ENCODE measurements at regions not wholly inside any gene's neighbourhood (a gene's known extent, or its start where the extent isn't known, plus 50 kb on each side); places are given as distances from the start of the nearest gene placed in this dataset.

DNA sequence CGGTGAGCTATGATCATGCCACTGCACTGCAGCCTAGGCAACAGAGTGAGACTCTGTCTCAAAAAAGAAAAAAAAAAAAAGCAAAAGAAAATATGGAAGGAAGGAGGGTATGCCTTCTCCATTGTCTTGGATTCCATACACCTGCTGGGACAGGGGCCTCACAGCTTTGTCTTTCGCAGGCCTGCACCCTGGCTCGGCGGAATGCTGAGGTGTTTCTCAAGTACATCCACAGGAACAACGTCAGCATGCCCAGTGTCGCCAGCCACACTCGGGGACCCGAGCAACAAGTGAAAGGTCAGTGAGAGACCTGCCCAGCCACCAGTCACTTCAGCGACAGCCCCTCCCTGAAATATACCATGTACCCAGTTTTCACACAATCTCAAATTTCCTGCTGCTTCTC is 288.5 kb upstream of the UMPS start:
- TF ChIP-seq, protein P1, sequence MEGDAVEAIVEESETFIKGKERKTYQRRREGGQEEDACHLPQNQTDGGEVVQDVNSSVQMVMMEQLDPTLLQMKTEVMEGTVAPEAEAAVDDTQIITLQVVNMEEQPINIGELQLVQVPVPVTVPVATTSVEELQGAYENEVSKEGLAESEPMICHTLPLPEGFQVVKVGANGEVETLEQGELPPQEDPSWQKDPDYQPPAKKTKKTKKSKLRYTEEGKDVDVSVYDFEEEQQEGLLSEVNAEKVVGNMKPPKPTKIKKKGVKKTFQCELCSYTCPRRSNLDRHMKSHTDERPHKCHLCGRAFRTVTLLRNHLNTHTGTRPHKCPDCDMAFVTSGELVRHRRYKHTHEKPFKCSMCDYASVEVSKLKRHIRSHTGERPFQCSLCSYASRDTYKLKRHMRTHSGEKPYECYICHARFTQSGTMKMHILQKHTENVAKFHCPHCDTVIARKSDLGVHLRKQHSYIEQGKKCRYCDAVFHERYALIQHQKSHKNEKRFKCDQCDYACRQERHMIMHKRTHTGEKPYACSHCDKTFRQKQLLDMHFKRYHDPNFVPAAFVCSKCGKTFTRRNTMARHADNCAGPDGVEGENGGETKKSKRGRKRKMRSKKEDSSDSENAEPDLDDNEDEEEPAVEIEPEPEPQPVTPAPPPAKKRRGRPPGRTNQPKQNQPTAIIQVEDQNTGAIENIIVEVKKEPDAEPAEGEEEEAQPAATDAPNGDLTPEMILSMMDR (IDR thresholded peaks at IDR 0.05; ENCODE audit: low read depth, low read length, poor library complexity, severe bottlenecking) = no peak
- TF ChIP-seq EZH2phosphoT487 (IDR thresholded peaks at IDR 0.05; ENCODE audit: borderline replicate concordance, low read length) = no peak

Data from DOHH2 (cell line).